HG02623 (cell line): ENCODE measurements at regions not wholly inside any gene's neighbourhood (a gene's known extent, or its start where the extent isn't known, plus 50 kb on each side); places are given as distances from the start of the nearest gene placed in this dataset.

ENCODE experiments used
- ATAC-seq: cut with Tn5 transposase; IDR thresholded peaks from one replicate; pipeline ENCODE4 v1.9.1; 2021; ENCODE audit warnings: moderate library complexity; ENCODE audit not compliant: unreplicated experiment

DNA sequence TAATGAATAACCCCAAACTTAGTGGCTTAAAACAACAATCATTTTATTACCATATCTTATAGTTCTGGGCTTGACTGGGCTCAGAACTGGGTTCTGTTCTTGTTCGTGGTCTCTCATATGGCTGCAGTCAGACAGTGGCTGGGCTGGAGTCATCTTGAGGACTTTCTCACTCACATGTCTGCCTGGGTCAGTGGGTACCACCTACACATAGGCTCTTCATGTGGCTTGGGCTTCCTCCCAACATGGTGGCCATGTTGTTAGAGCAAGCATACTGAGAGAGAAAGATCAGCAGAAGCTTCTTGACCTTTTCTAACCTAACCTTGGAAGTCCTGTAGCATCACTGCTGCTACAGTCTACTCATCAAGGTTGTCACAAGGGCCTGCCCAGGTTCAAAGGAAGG, 158.6 kb upstream of the SDK2 start:
- no peak for ATAC-seq

DNA sequence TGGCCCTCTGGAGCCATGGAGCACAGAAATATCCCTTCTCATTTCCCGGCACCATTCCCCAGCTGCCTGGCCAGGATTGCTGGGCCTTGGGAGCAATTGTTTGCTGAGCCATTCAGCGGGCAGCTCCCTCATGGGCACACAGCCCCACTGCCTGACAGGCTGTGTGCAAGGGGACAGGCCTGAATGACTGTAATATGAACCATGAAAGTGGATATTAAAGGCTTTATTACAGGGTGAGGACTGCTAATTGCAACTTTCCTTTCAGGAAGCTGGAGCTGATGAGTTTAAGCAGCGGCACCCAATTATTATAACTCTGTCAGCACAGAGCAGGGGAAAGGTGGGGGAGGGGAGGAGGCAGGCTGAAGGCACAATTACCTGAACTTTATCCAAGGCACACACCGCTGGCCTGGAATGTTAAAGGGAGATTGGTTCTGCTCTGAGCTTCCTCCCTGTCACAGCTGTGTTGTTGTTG, 159.8 kb upstream of the SDK2 start:
- ATAC-seq, result no peak

DNA sequence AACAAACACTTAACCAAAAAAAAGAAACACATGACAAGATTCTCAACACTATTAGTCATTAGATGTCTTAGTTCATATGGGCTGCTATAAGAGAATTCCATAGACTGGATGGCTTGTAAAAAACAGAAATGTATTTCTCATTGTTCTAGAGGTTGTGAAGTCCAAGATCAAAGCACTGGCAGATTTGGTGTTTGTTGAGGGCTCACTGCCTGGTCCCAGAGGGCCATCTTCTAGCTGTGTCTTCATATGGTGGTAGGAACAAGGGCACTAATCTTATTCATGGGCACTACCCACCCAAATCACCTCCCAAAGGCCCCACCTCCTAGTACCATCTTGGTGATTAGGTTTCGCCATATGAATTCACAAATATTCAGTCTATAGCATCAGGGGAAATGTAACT, 162.5 kb upstream of the SDK2 start:
- no peak for ATAC-seq

DNA sequence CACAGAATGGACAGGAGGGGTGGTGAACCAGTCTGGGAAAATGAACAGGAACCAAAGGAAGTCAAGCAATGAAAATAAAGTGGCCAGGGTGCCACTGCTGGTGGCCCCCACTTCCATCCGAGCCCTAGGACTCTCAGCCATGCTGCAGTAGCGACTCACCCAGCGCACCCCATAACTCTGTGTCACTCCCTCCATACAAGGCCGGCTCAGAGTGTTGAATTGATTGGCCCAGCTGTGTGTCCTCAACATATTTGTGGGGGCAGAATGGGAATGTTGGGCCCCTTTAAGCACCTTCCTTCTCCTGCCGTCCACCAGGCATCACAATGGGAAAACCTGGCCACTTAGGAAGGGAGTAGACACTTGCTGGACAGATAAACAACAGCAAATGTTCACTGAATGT, 169.0 kb upstream of the SDK2 start:
- ATAC-seq, result no peak

DNA sequence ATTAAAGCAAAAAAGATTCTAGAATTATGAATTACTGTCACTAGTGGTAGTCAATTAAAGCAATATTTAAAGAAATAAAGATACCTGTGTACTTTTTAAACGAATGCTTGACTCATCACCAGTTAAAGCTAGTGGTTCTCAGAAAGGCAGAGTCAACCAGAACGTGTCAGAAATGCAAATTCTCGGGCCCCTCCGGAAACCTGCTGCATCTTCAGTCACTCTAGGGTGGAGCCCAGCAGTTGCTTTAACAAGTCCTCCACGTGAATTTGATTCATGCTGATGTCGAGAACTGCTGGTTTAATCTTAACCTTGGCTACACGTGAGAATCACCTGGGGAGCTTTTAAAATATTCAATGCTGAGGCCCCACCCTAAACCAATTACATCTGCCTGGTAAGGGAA, 169.8 kb upstream of the SDK2 start:
- ATAC-seq, result no peak

DNA sequence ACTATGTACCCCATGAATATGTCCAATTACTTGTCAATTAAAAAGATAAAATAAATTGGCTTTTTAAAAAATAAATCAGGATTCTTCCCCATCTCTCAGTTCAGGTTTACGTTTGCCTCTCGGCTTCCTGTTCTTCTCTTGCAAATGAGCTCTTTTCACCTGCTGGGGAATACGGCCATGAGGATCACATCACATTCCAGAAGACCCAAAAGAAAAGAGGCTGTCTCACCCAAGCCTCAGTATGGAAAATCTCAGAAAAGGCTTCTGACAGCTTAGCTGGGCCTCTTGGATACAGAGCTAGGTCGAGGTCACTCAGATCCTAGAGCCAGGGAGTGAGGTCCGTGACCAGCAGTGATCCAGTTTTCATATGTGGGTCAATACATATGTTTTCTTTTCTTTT, 171.2 kb upstream of the SDK2 start:
- no peak for ATAC-seq

DNA sequence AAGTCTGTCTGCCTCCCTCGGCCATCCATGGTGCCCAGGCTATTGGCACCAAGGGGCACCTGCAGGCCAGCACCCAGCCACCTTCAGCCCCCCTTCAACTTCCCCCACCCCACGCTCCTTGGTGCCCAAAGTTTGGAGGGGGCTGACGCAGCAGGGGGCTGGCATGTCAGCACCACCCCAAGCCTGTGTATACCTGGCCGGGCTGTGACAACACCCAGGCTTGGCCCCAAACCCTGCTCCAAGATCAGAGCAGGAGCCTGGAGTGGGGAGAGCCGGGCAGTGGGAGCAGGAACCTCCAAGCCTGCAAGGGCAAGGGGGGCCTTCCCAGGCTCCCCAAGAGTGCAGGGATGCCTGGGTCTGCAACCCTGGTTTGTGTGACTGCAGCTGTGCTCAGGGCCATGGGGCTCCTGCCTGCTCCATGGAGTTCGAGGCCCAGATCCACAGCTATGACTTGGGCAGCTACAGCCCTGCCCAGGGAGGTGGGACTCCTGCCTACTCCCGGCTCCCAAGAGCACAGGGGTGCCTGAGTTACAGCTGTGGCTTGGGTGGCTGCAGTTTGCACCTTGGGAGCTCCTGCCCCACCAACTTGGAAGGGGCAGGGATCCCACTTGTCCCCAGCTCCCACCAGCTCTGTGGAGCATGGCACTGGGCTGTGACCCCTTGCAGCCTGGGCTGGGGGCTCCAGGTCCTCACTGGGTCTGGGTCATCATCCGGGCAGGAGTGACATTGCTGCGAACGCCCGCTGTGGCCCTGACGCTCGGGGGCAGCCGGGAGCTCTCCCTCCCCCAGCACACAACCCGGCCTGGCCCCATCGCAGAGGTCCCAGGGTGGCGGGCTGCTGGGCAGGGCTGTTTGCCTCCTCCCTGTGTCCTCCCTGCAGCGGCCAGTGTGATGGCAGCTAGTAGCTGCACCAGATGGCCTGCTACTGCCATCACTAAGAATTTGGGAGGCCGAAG, 175.5 kb upstream of the SDK2 start:
- no peak for ATAC-seq

DNA sequence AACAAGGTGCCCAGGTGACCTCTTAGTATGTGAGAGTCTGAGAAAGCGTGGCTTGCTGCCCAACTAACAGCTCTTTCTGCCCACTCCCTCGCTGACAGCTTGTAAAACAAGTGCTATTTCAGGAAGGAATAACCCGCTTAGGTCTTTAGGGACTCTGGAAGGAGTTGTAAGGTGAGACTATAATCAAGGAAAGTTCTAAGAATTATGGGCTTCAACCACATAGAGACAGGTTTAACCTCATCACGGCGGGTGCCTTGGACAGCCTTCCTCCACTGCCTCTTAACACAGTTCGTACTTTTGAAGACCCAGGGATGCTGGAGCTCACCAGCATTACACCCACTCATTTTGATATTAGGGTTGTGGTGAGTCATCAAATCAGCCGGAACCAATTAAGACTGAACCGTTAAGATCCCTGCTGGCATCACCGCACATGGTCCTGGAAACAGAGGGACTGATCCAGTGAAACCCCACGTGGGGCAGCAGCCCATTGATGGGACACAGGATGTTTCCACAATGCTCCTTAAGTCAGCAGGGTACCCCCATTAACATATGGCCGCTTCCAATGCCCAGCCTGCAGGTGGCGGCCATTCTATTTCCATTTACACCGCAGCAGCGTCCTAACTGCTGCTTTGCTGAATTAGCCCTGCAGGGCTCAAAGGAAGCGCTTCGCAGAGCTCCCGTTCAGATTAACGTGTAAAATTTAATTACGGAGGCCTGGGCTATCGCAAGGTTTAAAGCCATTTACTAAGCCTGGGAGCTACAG, 176.6 kb upstream of the SDK2 start:
- ATAC-seq, result no peak

DNA sequence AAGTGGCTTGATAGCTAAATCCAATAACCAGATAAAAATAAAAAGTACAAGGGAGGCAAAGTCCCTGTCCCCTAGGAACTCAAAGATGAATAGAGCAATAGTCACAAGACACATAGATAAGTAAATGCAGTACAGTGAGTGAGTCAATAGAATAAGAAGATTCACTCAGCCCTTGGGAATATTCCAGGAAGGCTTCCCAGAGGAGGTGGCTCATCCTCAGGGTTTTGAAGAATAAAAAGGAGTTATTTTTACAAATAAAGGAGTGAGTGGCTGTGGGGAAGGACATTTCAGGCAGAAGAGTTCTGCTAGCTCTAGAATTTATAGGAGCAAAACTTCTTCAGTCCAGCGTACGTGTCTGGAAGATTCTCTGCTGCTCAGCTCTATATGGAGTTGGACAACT, 177.4 kb upstream of the SDK2 start:
- ATAC-seq, result no peak

DNA sequence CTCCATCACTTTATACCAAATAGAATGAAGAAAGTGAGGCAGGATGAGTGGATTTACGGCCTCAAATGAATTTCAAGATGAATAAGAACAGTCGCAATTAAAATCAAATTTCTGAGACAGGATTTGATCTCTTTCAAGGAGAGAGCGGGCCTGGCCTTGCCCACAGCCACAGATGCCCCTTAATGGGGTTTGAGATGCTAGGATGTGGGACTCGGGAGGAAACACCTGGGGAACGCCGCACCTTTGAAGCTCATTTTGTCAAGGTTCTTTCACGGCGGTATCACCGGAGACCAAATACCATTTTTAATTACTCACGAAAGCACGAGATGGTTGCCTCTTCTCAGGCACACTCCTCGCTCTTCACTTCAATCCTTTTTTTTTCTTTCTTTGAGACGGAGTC, 178.1 kb upstream of the SDK2 start:
- no peak for ATAC-seq

DNA sequence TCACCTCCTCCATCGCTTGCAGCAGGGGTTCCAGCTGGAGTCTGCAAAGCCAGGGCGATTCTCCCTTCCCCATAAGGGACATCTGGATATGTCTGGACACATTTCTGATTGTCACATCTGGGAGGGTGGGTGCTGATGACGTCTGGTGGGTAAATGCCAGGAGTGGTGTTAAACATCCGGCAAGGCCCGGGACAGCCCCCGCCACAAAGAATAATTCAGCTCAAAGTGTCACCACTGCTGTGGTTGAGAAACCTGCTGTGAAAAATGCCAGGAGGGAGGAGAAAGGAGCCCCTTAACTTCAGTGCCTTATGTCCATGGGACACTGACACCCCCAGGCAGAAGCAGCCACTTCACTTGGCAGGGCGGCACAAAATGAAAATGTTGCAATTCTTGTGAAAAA, 179.4 kb upstream of the SDK2 start:
- ATAC-seq, result no peak

DNA sequence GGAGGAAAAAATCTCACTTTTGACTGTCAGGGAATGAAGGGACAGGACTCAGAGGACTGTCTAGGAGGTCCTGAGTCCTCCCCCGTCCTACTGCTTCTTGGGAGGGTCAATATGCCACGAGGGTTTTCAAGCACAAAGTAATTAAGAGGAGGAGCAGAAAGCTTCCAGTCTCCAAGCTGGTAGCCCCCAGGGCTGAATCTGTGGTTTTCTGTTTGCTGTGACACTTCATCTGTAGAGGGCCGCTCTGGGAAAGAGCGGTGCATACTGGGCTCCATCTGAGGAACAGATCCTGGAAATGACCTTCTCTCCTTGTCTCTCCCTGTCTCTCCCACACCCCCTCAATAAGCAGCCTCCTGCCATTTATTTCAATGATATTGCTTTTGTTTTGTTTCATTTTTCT, 180.1 kb upstream of the SDK2 start:
- ATAC-seq, result no peak

DNA sequence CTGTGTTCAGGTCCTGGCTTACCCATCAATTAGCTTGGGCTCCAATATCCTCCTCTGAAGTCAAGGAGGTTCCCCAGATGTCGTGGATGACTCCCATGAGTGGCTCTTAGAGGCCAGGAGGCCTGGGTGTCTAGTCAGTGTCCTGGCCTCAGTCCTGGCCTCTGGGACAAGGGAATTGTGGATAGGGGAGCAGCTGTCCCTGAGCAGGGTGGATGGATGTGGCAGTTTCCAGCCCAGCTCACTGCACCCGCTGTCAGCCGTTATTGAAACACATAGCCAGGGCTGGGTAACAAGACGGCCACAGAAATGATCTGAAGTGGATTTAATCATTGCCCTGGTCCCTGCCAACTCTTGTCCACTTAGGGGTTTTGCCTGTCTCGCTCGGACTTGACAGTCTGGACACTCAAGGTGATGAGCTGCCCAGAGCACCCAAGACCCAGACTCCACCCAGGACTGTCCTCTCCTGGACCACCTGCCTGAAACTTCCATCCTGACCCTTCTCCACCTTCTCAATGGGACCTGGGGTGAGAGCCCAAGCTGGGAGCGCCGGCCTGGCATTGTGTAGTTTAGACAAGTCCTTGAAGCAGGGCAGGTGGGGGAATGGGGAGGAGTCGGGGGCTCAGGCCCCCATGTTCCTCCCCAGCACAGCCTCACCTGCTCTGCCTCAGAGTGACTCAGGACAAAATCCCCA, 182.1 kb upstream of the SDK2 start:
- ATAC-seq, result no peak

DNA sequence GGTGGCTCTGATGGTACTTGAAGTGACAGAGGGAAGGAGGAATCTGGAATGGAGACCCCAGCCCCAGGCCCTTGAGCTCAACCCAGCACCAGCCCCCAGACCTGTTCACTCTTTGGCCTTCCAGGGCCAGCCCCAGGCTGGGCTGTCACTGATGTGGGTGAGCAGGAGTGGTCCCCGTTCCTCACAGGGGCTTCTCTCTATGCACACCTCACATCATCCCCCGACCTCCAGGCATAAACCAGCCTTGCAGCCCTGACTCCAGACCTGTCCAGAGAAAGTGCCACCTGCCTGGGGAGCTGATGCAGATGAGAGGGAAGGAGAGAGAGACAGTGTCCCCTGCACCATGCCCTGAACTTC, 182.6 kb upstream of the SDK2 start:
- ATAC-seq, result no peak

DNA sequence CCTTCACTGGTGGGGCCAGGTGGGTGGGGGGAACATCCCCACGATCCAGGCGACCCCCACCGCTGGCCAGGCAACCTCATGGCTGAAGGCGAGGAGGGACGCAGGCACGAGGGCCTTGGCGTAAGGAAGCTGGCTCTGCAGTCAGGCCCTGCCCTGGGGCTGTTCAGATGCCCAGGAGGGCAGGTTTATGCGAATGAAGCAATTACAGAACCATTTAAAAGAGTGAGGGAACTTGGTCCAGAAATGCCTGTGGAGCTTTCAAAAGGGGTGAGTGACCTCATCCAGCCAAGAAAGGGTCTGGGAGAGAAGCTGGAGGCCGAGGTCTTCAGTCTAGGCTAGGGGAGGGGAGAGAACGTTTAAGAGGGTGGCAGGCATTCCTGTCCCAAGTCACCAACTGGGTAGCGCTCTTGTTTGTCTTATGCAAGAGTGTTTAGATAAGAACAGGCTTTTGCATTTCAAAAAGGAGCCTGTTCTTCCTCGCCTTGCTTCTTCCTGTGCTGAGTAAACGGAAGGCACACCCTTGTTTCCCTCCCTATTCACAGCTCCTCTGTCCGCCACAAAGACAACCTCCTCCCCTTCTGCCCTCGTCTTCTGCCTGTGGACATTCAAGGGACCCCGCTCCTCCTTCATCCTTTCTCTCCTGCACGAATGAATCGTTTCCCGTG, 183.5 kb upstream of the SDK2 start:
- ATAC-seq, result no peak

DNA sequence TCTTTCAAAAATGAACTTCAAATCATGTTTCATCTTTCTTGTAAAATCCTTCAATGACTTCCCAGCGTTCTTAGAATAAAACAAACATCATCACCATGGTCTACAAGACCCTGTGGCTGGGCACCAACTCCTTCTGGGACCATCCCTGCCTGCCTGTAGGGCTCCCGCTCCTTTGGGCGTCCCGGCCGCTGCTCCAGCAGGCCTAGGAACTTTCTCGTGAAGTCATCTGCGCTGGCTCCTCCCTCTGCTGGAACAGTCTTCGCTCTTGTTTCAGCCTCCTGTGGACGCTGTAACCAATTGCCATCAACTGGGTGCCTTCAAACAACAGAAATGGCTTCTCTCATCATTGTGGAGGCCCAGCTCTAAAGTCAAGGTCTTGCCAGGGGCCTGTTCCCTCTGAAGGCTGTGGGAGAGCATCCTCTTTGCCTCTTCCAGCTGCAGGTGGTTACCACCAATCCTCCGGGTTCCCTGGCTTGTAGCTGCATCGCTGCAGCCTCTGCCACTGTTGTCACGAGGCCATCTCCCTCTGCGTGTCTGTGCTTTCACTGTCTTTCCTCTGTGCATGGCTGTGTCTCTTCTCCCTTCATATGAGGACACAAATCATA, 185.5 kb upstream of the SDK2 start:
- ATAC-seq, result no peak

DNA sequence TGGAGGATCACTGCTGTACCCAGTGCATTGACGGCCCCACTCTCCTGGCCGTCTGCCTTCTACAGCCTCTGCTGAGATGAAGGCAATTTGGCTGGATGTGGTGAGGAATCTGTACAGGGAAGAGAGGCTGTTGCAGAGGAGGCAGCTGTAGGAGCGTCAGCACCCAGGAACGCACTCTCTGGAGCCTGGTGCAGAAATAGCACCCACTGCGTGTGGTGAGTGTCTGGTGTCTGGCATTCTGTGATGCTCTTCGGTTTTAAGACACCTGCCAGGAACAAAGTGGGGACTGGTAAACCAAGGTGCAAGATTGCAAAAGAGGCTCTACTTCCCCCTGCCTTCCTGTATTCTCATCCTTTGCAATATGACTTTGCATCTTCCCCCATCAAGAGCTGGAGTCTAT, 187.5 kb upstream of the SDK2 start:
- no peak for ATAC-seq

DNA sequence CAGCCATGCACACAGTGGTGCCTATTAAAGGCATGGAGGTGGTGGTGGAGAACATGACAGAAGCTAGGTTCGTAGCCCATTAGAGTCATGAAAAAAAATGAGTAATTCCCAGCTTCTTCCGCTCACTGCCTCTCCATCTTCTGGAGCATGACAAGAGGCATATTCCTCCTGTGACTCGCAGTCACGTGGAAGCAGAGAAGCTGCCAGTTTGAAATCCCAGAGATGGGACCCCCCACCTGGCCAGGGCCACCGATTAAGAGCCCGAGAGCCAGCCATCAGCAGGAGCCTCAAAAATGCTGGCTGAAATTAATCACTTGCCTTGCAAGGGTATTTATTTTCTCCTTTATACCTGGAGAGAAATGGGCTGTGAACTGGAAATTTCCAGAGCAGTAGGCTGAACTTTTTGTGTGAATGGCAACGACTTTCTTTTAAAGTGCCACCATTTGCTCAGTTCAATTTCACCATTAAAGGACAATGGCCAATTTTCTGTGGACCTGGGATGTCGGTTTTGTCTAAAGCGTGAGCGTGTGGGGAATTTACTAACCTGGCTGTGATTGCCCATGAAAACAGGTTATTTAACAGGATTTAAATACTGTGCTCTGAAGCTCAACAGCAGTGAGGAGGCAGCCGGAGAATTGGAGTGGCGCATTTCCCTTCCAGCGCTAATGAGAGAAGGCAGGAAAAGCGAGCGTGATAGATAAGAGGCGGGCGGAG, 189.7 kb upstream of the SDK2 start:
- ATAC-seq, result no peak

DNA sequence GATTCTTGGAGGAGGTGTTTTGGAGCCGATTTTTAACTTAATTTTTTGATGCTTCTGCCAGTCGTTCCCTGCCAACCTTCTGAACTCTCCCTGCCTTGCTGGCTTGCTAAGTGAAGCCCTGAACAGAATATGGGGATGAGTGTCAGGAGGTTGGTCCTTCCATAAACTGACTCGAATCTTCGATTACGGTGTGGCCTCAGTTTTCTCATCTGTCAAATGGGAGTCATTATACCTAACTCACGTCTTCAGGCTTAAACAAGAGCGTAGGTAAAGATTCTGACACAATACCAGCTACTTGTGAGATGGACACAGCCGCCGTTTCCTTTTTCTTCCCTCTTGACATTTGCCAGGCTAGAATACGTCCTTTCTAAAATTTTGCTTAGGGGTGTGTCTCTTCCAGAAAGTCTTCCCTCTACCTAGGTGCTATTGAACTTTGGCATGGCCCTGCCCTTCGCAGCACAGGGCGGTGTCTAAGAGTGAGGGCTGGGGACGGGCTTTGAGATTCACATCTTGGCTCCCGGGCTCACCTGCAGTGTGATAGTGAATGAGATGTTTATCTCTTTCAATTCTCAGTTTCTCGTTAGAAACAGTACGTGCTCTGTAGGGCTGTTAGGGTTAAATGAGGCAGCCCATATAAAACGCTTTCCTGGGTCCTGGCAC, 190.6 kb upstream of the SDK2 start:
- ATAC-seq, result no peak

DNA sequence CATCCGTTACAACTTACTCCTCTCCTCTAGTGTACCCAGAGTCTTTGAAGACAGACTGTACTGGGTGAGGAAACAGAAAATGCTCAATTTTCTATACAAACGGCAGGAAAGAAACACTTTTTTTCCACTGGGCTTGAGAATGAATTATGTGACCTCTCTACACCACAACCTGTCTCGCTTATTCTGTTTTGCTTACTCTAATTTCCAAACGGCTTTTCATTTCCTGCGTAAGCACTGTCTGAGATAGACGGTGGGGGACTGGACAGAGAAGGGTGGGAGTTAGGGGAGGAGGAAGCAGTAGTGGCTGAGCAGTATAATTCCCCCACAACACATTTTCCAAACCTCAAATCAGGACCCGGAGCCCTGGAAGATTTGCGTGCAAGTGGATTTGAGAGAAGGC, 191.4 kb upstream of the SDK2 start:
- no peak for ATAC-seq
